ENCODE measurements at regions not wholly inside any gene's neighbourhood (a gene's known extent, or its start where the extent isn't known, plus 50 kb on each side); places are given as distances from the start of the nearest gene placed in this dataset.

DNA sequence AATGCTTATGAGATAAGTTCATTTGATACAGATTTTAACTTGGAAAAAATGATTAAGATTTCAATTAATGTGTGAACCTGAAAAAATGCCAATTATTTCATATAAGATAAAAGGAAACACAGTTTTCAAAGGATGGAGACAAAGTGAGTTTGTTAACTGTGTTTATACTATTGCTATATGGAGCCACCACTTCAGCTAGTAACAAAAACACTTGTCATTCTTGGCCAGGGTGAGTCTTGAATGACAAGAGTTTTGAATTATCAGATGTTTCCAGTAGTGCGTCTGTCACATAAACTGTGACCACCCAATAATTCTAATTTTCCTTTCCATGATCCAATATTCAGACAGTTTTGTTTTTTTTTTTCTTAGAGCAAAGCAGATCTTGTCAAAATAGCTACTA, 78.0 kb upstream of the GADL1 start:
- TF ChIP-seq, protein P1, sequence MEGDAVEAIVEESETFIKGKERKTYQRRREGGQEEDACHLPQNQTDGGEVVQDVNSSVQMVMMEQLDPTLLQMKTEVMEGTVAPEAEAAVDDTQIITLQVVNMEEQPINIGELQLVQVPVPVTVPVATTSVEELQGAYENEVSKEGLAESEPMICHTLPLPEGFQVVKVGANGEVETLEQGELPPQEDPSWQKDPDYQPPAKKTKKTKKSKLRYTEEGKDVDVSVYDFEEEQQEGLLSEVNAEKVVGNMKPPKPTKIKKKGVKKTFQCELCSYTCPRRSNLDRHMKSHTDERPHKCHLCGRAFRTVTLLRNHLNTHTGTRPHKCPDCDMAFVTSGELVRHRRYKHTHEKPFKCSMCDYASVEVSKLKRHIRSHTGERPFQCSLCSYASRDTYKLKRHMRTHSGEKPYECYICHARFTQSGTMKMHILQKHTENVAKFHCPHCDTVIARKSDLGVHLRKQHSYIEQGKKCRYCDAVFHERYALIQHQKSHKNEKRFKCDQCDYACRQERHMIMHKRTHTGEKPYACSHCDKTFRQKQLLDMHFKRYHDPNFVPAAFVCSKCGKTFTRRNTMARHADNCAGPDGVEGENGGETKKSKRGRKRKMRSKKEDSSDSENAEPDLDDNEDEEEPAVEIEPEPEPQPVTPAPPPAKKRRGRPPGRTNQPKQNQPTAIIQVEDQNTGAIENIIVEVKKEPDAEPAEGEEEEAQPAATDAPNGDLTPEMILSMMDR (conservative IDR thresholded peaks at IDR 0.05), result no peak
- H3K23me2 ChIP-seq (ENCODE audit: insufficient read length, low read depth, low read length, poor library complexity, severe bottlenecking), result no peaks in the 10 kb centered on the region
- no peaks in the 10 kb centered on the region for H4K20me1 ChIP-seq (ENCODE audit: control insufficient read depth, insufficient read depth, insufficient read length)
- no peak overlapping the region for H2BK12ac ChIP-seq (ENCODE audit: insufficient read length, low read depth, low read length)
- no peak overlapping the region for H3K18ac ChIP-seq (ENCODE audit: insufficient read length, low read depth, low read length)
- H3K27ac Mint-ChIP-seq, result no peak overlapping the region
- no peaks in the 10 kb centered on the region for H3K9me3 ChIP-seq (ENCODE audit: control insufficient read depth, low read depth, low read length)
- no peaks in the 10 kb centered on the region for H3K79me1 ChIP-seq (ENCODE audit: insufficient read depth, low read depth, low read length, poor library complexity, severe bottlenecking)
- no CpG with 5 or more reads among the region's 1 CpG for WGBS (ENCODE audit: extremely low coverage, insufficient read length, low lambda C conversion rate)
- H3K36me3 Mint-ChIP-seq (ENCODE audit: insufficient read depth in 1 of 3, low read depth in 3 of 3), result no peaks in the 10 kb centered on the region
- H3K14ac ChIP-seq (ENCODE audit: insufficient read depth, low read length), result no peak overlapping the region
- H3K27me3 Mint-ChIP-seq (ENCODE audit: low read depth), result no peaks in the 10 kb centered on the region
- H3K4me2 ChIP-seq (ENCODE audit: insufficient read depth, insufficient read length, low read length), result no peak overlapping the region
- H3K79me2 ChIP-seq (ENCODE audit: insufficient read depth, low read length), result no peaks in the 10 kb centered on the region
- H2AK5ac ChIP-seq (ENCODE audit: insufficient read length, low read length), result no peak overlapping the region
- no peak overlapping the region for H3K27ac ChIP-seq (ENCODE audit: insufficient read length, low read depth, low read length)
- H2BK120ac ChIP-seq (ENCODE audit: low read depth, low read length, poor library complexity, severe bottlenecking), result no peak overlapping the region
- H3K23ac ChIP-seq (ENCODE audit: insufficient read length, low read depth, low read length), result no peak overlapping the region
- no peaks in the 10 kb centered on the region for H3K27me3 ChIP-seq (ENCODE audit: insufficient read depth, low read length)
- H4K91ac ChIP-seq (ENCODE audit: insufficient read length, low read depth, low read length), result no peak overlapping the region
- H2BK5ac ChIP-seq (ENCODE audit: insufficient read length, low read length), result no peak overlapping the region
- H3T11ph ChIP-seq (ENCODE audit: low read length), result no peak overlapping the region
- H3K4me1 Mint-ChIP-seq, result peaks cover 13 to 17% of the 10 kb centered on the region in 2 experiments
- no peak overlapping the region for H3K9ac ChIP-seq (ENCODE audit: extremely low read depth, insufficient read length, low read length)
- H4K8ac ChIP-seq (replicated peaks; ENCODE audit: insufficient read length, low read depth, low read length), result no peak overlapping the region
- H3K4ac ChIP-seq (ENCODE audit: low read depth, low read length), result no peak overlapping the region
- no peak overlapping the region for H2BK15ac ChIP-seq (ENCODE audit: low read depth, low read length)
- no peak overlapping the region for H2BK20ac ChIP-seq (ENCODE audit: low read depth, low read length, poor library complexity, severe bottlenecking)
- H3K4me3 Mint-ChIP-seq, result no peak overlapping the region
- H4K5ac ChIP-seq (ENCODE audit: insufficient read length, low read depth, low read length), result no peak overlapping the region
- H3K56ac ChIP-seq (ENCODE audit: insufficient read length, low read depth, low read length), result no peak overlapping the region
- DNase-seq, result no peak
- H3K4me1 ChIP-seq (ENCODE audit: insufficient read depth, low read length), result no peaks in the 10 kb centered on the region
- no peak overlapping the region for H2AFZ ChIP-seq (ENCODE audit: low read length)
- H3K9me3 Mint-ChIP-seq, result no peaks in the 10 kb centered on the region
